ENCODE measurements at regions not wholly inside any gene's neighbourhood (a gene's known extent, or its start where the extent isn't known, plus 50 kb on each side); places are given as distances from the start of the nearest gene placed in this dataset.

DNA sequence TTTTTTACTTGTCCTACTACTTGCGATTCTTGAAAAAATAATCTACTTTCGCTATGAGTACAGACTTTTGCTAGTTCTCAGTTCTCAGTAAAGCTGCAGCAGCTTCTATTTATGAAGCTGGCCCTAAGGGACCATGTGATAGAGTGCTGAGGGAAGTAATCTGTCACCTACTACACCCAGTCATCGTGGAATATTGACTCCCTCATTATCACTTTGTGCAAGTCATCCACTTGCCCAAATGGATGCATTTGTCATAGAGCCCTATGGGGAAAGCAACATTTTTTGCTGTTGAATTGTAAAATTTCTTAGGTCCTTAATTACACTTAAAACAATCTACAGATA lies 1919.8 kb downstream of the SUCLG1 start:
- Histone ChIP-seq H3K4me3 (no peak overlapping the region), H3K27me3 (ENCODE audit: control insufficient read depth in 3 of 3, insufficient read depth in 3 of 3, low read length in 2 of 3) (no peaks in the 10 kb centered on the region), H3K9me3 (ENCODE audit: control insufficient read depth in 4 of 4, insufficient read depth in 3 of 4, low read length in 3 of 4) (no peaks in the 10 kb centered on the region), H3K36me3 (ENCODE audit: control insufficient read depth in 4 of 4, insufficient read depth in 4 of 4, low read length in 4 of 4) (no peaks in the 10 kb centered on the region), H3K27ac (ENCODE audit: low read depth in 1 of 2, low read length in 1 of 2) (no peak overlapping the region), H3K4me1 (ENCODE audit: control insufficient read depth in 5 of 5, insufficient read depth in 5 of 5, low read length in 5 of 5) (no peaks in the 10 kb centered on the region), H3K9ac (ENCODE audit: insufficient read depth in 1 of 2, low read length in 2 of 2) (no peak overlapping the region)
- 47 to 58% methylated on average over 3 of the region's 3 CpGs for WGBS, 2 donors
- ATAC-seq (ENCODE audit: insufficient read depth, low FRiP score) (no peak), DNase-seq (peak in 1 of 3 donors; percentile 5)
- TF ChIP-seq, protein P1, sequence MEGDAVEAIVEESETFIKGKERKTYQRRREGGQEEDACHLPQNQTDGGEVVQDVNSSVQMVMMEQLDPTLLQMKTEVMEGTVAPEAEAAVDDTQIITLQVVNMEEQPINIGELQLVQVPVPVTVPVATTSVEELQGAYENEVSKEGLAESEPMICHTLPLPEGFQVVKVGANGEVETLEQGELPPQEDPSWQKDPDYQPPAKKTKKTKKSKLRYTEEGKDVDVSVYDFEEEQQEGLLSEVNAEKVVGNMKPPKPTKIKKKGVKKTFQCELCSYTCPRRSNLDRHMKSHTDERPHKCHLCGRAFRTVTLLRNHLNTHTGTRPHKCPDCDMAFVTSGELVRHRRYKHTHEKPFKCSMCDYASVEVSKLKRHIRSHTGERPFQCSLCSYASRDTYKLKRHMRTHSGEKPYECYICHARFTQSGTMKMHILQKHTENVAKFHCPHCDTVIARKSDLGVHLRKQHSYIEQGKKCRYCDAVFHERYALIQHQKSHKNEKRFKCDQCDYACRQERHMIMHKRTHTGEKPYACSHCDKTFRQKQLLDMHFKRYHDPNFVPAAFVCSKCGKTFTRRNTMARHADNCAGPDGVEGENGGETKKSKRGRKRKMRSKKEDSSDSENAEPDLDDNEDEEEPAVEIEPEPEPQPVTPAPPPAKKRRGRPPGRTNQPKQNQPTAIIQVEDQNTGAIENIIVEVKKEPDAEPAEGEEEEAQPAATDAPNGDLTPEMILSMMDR (IDR thresholded peaks at IDR 0.05; ENCODE audit: control extremely low read depth, extremely low read depth), result no peak

DNA sequence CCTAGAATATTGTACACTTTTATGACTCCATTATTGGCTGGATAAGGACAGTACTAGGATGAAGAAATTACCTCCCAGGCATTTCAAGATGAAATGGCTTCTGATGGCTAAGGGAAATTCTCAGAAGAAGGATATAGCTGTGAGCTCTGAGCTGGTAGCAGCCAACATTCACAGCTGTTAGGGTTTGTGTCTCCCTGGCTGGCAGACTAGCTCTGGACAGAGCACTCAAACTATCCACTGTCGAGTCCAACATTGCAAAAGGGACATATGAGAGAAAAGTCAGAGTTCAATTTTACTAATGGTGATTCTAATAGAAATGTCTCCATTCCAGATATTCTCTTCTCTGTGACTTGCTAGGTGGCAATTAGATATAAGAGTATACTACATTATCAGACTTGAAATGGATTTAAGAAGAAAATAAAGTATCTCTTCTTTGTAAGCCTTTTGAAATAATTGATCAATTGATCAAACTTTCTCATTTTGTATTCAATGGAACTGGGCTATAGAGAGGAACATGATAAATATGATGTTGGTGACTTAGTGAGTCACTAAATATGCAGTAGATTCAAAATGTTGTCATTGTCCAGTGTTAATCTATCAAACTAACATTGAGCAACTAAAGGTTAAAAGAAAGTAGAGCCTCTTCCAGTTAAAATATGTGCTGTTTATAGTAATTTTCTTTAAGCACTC lies 1920.3 kb downstream of the SUCLG1 start:
- 68 to 73% methylated on average over 1 of the region's 1 CpG for WGBS, 2 donors
- Histone ChIP-seq H3K4me3 (no peak overlapping the region), H3K9ac (ENCODE audit: insufficient read depth in 1 of 2, low read length in 2 of 2) (no peak overlapping the region), H3K36me3 (ENCODE audit: control insufficient read depth in 4 of 4, insufficient read depth in 4 of 4, low read length in 4 of 4) (no peaks in the 10 kb centered on the region), H3K27me3 (ENCODE audit: control insufficient read depth in 3 of 3, insufficient read depth in 3 of 3, low read length in 2 of 3) (no peaks in the 10 kb centered on the region), H3K4me1 (ENCODE audit: control insufficient read depth in 5 of 5, insufficient read depth in 5 of 5, low read length in 5 of 5) (no peaks in the 10 kb centered on the region), H3K9me3 (ENCODE audit: control insufficient read depth in 4 of 4, insufficient read depth in 3 of 4, low read length in 3 of 4) (no peaks in the 10 kb centered on the region), H3K27ac (ENCODE audit: low read depth in 1 of 2, low read length in 1 of 2) (no peak overlapping the region)
- TF ChIP-seq, protein P1 (IDR thresholded peaks at IDR 0.05; ENCODE audit: control extremely low read depth, extremely low read depth), result no peak
- DNase-seq (peak in 1 of 3 donors; percentile 9), ATAC-seq (ENCODE audit: insufficient read depth, low FRiP score) (no peak)

DNA sequence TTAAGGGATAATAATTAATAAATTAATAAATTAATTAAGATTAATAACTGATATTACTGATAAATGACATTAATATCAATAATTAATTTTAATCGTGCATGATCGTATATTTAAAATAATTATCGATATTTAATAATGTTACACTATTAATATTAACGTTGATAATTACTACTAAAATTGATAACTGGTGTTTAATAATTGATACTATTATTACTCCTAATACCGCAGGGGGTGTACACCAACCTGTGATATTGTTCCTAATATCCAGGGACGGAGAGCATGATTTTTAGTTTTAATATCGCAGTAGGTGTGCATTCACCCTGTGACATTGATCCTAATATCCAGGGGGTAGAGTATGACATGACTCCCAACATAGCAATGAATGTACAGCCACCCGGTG lies 1930.8 kb downstream of the SUCLG1 start:
- H3K9me3 ChIP-seq (ENCODE audit: control insufficient read depth in 4 of 4, insufficient read depth in 3 of 4, low read length in 3 of 4), result no peaks in the 10 kb centered on the region
- DNase-seq (no peak), ATAC-seq (ENCODE audit: insufficient read depth, low FRiP score) (no peak)
- H3K27ac ChIP-seq (ENCODE audit: low read depth in 1 of 2, low read length in 1 of 2), result no peak overlapping the region
- no peaks in the 10 kb centered on the region for H3K27me3 ChIP-seq (ENCODE audit: control insufficient read depth in 3 of 3, insufficient read depth in 3 of 3, low read length in 2 of 3)
- TF ChIP-seq, protein P1 (IDR thresholded peaks at IDR 0.05; ENCODE audit: control extremely low read depth, extremely low read depth), result no peak
- WGBS, 2 donors, result 90% methylated on average over 8 of the region's 8 CpGs
- no peak overlapping the region for H3K9ac ChIP-seq (ENCODE audit: insufficient read depth in 1 of 2, low read length in 2 of 2)
- H3K36me3 ChIP-seq (ENCODE audit: control insufficient read depth in 4 of 4, insufficient read depth in 4 of 4, low read length in 4 of 4), result no peaks in the 10 kb centered on the region
- no peaks in the 10 kb centered on the region for H3K4me1 ChIP-seq (ENCODE audit: control insufficient read depth in 5 of 5, insufficient read depth in 5 of 5, low read length in 5 of 5)
- H3K4me3 ChIP-seq, result no peak overlapping the region

DNA sequence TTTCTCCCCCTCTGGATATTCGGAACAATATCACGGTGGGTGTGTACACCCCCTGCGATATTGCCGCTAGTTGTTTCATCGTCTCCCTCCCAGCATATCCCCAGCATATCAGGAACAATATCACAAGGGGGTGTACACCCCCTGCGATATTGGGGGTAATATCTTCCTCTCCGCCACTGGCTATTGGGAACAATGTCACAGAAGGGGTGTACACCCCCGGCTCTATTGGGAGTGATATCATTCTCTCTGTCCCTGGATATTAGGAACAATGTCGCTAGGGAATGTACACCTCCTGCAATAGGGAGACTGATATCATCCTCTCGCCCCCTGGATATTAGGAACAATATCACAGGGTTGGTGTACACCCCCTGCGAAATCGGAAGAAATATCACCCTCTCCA lies 1932.0 kb downstream of the SUCLG1 start:
- Histone ChIP-seq H3K9me3 (ENCODE audit: control insufficient read depth in 4 of 4, insufficient read depth in 3 of 4, low read length in 3 of 4) (no peaks in the 10 kb centered on the region), H3K9ac (ENCODE audit: insufficient read depth in 1 of 2, low read length in 2 of 2) (no peak overlapping the region), H3K36me3 (ENCODE audit: control insufficient read depth in 4 of 4, insufficient read depth in 4 of 4, low read length in 4 of 4) (no peaks in the 10 kb centered on the region), H3K27me3 (ENCODE audit: control insufficient read depth in 3 of 3, insufficient read depth in 3 of 3, low read length in 2 of 3) (no peaks in the 10 kb centered on the region), H3K27ac (ENCODE audit: low read depth in 1 of 2, low read length in 1 of 2) (no peak overlapping the region), H3K4me1 (ENCODE audit: control insufficient read depth in 5 of 5, insufficient read depth in 5 of 5, low read length in 5 of 5) (no peaks in the 10 kb centered on the region), H3K4me3 (no peak overlapping the region)
- DNase-seq (no peak), ATAC-seq (ENCODE audit: insufficient read depth, low FRiP score) (no peak)
- TF ChIP-seq, protein P1 (IDR thresholded peaks at IDR 0.05; ENCODE audit: control extremely low read depth, extremely low read depth), result no peak
- 92 to 96% methylated on average over 12 of the region's 12 CpGs for WGBS, 2 donors
